ENCODE measurements at regions not wholly inside any gene's neighbourhood (a gene's known extent, or its start where the extent isn't known, plus 50 kb on each side); places are given as distances from the start of the nearest gene placed in this dataset.
A peak's percentile ranks its signal among the peaks of the same experiment; 100 is the strongest.

DNA sequence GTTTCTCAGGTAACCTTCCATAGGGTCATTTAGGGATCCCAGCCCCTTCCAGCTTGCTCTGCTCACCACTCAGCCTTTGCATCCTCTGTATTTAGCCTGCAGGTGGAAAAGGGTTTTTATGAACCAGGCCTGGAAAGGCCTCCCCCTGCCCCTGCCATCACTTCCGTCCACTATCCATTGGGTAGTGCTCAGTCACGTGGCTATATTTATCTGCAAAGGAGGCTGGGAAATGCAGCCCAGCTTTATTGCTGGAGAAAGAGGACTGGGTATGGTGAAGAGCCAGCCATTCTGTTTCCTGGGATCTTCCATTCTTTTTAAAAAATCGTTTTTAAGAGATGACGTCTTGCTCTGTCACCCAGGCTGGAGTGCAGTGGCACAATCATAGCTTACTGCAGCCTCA lies 87.0 kb upstream of the MAP1LC3B2 start:
- in situ Hi-C loops (cut with HindIII; ENCODE audit: low sequenced_read_pairs): no loop called here
- DNase-seq (ENCODE audit: low spot score): no peak

DNA sequence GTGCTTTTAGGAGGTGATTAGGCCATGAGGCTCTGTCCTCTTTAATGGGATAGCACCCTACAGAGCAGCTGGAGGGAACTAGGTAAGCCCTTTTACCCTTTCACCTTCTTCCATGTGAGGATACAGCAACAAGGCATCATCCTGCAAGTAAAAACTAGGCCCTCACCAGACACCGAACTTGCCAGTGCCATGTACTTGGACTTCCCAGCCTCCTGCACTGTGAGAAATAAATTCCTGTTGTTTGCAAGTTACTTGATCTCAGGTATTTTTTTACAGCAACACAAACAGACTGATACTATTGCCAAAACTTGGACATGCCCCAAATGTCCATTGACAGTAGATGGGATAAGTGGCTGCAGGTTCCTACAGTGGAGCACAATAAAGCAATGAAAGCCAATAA lies 85.8 kb upstream of the MAP1LC3B2 start:
- in situ Hi-C loops (cut with HindIII; ENCODE audit: low sequenced_read_pairs): no loop called here
- no peak for DNase-seq (ENCODE audit: low spot score)

DNA sequence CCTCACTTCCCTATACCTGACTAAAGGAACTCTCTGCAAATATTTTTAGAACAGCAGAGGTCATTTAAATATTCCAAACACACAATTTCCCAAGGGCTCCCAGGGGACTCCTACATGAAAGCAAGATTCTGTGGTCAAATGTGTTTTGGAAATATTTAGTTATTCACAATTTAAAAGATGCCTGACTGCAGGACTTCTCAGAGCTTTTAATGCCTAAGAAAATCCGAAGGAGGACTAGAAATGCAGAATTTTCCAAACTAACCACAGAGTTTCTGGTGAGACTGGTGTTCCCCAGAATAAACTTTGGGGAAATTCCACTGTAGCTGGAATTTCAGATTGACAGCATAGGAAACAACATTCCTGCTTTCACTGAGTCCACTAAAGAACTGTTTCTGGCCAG lies 84.8 kb upstream of the MAP1LC3B2 start:
- in situ Hi-C loops (cut with HindIII; ENCODE audit: low sequenced_read_pairs): no loop called here
- DNase-seq (ENCODE audit: low spot score): no peak

DNA sequence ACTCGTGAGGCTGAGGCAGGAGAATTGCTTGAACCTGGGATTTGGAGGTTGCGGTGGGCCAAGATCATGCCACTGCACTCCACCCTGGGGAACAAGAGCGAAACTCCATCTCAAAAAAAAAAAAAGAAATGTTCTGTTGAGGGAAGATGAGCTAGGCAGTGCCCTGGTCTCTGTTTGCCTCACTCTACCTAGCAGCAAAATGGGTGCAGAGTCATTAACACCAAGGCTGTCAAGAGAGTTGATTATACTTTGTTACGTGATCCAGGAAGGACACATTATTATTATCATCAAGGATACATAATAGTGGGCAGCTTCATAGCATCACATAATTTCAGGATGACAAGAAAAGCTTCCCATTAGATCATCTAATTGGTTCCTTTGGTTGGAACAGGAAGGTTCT lies 84.3 kb upstream of the MAP1LC3B2 start:
- DNase-seq (ENCODE audit: low spot score): no peak

DNA sequence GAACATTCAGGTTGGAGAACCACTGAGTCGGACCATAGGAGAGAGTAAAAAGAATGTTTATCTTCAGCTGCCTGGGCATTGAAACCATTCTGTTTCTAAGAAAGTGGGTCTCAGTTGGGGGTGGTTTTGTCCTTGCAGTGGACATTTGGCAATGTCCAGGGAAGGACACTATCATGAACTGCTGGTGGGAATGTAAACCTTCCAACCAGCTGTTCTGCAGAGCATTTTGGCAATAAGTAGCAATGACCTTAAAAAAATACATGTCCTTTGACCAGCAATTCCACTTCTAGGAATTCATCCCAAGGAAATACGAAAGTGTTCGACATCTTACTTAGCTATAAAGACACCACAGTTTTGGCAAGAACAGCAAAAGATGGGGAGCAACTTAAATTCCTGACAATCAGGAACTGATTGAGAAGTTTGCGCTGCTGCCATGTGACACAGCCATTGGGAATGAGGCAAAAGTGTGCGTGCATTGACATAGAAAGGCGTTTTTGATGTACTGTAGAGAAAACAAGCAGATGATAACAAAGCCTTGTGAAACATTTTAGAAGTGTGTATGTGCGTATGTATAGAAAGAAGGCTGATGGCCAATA lies 82.9 kb upstream of the MAP1LC3B2 start:
- in situ Hi-C loops (cut with HindIII; ENCODE audit: low sequenced_read_pairs): no loop called here
- no peak for DNase-seq (ENCODE audit: low spot score)

More for the DNA sequence above, 84.3 kb upstream of the MAP1LC3B2 start:
- in situ Hi-C loops (cut with HindIII; ENCODE audit: low sequenced_read_pairs): no loop called here

DNA sequence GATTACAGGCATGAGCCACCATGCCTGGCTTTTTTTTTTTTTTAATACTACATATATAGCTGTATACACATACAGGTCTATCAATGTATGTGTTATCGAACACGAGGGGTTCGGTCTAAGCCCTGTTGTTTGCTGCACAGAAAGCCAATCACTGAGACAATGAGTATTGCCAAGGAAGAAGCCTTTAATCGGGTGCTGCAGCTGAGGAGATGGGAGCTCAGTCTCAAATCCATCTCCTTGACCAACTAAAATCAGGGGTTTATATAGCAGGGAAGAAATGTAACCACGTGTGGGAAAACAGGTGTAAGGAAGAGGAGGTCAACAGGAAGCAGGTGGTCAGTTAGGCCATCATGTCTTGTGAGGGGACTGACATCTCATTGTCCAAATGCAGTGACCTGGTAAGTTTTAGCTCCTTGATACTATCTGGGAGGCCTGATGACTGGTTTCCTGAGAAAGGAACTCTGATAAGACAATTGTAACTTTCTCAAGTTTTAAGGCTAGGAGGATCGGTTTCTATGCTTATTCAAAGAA lies 80.9 kb upstream of the MAP1LC3B2 start:
- in situ Hi-C loops (cut with HindIII; ENCODE audit: low sequenced_read_pairs): no loop called here
- DNase-seq (ENCODE audit: low spot score): no peak

DNA sequence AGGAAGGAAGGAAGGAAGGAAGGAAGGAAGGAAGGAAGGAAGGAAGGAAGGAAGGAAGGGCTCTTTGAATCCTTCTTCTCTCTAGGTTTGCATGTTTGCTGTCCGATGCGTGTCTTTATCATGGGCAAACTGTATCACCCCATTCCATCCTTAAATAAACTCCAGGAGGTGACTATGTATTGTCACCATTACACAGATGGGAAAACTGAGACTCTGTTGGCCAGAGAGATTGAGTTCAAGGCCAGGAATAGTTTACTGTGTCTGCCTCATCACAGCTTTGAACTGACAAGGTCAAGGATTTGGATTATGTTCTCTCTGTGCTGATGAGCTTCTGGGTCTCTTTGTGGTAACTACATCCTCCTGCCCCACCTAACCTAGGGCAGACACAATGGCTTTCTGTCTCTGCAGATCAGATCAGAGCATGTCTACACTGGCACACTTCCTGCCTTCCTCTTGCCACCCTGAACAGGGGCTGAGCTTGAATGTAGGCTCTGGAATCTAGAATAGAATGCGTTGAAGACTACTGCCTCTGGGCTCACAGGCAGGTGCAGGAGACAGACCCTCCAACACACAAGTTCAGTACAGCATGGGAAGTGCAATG lies 78.9 kb upstream of the MAP1LC3B2 start:
- in situ Hi-C loops (cut with HindIII; ENCODE audit: low sequenced_read_pairs): loop anchor here (5.0 kb wide), 1 partner anchor 87 kb away; no protein-coding TSS in a partner anchor
- no peak for DNase-seq (ENCODE audit: low spot score)

DNA sequence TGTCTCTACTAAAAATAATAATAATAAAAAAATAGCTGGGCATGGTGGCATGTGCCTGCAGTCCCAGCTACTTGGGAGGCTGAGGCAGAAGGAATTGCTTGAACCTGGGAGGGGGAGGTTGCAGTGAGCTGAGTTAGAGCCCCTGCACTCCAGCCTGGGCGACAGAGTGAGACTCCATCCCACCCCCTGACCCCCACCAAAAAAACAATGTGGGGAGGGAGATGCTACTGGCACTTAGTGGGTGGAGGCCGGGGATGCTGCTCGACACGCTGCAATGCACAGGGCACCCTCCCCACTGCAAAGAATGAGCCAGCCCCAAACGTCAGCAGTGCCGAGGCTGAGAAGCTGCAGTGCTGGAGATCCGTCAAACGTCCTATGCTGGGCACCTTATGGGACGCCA lies 77.5 kb upstream of the MAP1LC3B2 start:
- in situ Hi-C loops (cut with HindIII; ENCODE audit: low sequenced_read_pairs): loop anchor here (5.0 kb wide), 1 partner anchor 86 kb away; no protein-coding TSS in a partner anchor
- no peak for DNase-seq (ENCODE audit: low spot score)

DNA sequence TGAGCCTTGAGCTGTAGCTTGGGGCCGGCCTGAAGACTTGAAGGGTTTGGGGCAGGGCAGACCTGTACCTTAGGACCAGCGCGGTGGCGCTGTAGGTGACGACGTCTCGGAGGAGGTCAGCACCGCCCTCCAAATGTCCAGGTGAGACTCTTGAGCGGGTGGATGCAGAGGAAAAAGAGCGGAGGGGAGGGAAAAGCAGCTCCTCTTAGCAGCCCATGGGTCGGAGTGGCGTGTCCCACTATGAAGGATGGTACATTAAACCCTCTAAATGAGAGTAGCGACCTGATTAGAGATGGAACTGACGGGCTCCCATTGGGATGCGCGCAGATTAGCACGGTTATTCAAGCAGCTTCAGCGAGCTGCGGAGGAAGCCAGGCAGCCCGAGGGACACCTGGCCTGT lies 77.0 kb upstream of the MAP1LC3B2 start:
- no peak for DNase-seq (ENCODE audit: low spot score)
- in situ Hi-C loops (cut with HindIII; ENCODE audit: low sequenced_read_pairs): loop anchor here (5.0 kb wide), 1 partner anchor 85 kb away; no protein-coding TSS in a partner anchor

DNA sequence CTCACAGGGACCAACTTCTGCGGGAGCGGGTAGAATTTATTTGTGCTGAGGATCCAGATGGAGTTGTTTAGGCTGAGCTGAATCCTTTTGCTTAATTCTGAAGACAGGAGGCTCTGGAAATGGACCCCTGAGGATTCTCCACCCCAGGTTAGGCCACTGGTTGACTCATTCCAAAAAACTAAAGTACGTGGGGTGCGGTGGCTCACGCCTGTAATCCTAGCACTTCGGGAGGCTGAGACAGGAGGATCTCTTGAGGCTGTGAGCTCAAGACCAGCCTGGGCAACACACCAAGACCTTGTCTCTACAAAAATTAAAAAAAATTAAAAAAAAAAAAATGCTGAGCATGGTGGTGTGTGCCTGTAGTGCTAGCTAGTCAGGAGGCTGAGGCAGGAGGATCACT lies 76.3 kb upstream of the MAP1LC3B2 start:
- in situ Hi-C loops (cut with HindIII; ENCODE audit: low sequenced_read_pairs): loop anchor here (5.0 kb wide), 1 partner anchor 84 kb away; no protein-coding TSS in a partner anchor

DNA sequence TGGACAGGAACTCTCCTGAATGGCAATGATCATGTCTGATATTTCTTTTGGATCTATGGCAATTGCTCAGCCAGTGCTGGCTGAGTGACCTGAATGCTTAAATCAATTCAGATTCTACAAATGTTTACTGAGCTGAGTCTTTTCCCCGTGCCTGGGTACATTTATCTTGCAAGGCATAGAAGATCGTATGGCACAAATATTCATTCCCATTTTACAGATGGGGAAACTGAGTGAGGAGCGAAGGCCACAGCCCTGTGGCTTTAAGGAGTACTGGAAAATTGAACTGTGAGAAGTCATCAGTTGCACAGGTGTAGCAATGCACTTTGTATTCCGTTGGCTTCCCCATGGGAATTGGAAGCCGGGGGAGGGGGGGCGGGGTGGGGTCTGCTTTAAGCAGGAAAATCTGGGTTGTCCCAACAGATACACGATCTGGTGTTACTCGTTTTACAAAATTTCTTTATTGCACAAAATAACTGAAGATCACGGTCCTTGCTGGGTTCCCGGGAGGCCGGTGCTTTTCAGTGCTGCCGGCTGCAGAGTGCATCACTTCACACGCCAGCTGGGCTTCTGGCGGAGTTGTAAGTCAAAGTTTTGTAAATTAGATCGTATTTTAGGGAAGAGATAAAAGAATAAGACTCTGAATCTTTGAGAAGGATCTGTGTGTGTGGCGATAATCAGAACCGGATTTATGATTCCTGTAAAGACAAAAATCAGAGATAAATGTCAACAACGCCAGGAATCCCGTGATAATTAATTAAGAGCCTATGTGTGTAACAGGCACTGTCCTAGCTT lies 75.0 kb upstream of the MAP1LC3B2 start:
- in situ Hi-C loops (cut with HindIII; ENCODE audit: low sequenced_read_pairs): loop anchor here (5.0 kb wide), 1 partner anchor 83 kb away; no protein-coding TSS in a partner anchor
- DNase-seq (ENCODE audit: low spot score): no peak

More for the DNA sequence above, 76.3 kb upstream of the MAP1LC3B2 start:
- no peak for DNase-seq (ENCODE audit: low spot score)

DNA sequence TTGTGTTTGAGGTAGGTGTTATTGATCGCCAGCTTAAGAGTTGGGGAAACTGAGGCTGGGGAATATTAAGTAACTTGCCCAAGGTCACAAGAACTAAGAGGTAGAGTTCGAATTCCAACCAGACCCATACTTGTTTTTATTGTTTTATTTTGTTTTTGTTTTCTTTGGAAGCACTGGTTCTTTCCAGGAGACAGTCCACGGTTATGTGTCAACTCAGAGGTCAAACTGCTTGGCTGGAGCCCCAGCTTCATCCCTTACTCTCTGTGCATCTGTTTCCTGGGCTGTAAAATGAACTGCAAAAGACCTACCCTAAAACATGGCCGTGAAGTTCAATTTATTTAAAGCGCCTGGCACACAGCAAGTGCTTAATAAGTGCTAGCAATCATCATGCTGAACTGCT lies 74.4 kb upstream of the MAP1LC3B2 start:
- in situ Hi-C loops (cut with HindIII; ENCODE audit: low sequenced_read_pairs): loop anchor here (5.0 kb wide), 1 partner anchor 82 kb away; no protein-coding TSS in a partner anchor

DNA sequence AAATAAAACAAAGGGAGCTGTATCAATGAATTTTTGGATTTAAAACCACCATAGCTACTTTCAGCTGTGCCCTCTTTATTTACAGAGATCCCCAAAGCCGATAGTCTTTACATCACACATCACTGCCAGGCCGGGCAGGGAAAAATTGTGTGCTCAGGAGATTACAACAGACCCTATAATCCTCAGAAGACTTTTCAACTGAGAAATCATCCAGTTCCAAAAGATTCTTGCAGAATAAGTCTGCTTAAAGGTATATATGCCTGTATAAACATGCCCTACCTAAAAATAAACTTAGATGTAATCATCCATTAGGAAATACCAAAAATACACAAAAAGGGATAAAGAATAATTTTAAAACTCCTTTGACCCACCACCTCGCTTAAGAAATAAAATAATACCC lies 70.1 kb upstream of the MAP1LC3B2 start:
- DNase-seq (ENCODE audit: low spot score): no peak
- in situ Hi-C loops (cut with HindIII; ENCODE audit: low sequenced_read_pairs): no loop called here

More for the DNA sequence above, 74.4 kb upstream of the MAP1LC3B2 start:
- no peak for DNase-seq (ENCODE audit: low spot score)

DNA sequence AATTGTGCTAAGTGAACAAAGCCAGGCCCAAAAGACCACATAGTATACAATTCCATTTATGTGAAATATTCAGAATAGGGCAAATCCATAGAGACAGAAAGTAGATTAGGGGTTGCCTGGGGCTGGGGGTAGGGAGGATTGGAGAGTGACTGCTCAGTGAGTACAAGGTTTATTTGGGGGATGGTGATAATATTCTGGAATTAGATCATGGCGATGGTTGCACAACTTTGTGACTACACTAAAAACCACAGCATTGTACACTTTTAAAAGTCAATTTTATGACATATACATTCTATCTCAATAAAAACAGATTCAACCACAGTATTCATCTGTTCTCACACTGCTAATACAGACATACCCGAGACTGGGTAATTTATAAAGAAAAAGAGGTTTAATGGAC lies 68.7 kb upstream of the MAP1LC3B2 start:
- no peak for DNase-seq (ENCODE audit: low spot score)
- in situ Hi-C loops (cut with HindIII; ENCODE audit: low sequenced_read_pairs): no loop called here

DNA sequence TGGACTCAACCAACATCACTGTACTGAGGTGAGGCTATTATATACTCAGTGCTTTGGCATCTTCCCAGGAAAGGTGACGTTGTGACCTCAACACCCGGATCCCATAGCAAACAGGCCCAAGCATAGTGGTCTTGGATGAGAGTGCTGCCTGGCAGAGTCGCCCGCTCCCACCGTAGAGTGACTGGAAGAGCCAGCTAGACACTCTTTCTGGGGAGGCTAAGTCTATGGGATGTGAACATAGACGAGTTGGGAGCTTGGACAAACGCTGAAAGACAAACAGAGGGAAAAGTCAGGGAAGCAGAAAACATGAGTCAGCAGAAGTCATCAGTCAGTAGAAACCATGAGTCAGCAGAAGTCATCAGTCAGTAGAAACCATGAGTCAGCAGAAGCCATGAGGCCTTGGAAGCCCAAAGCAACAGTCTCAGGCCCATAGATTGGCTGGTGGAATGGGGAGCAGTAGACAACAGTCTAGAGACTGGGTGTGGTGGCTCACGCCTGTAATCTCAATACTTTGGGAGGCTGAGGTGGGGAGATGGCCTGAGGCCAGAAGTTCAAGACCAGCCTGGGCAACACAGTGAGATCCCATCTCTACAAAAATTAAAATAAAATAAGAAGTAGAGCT lies 66.4 kb upstream of the MAP1LC3B2 start:
- no peak for DNase-seq (ENCODE audit: low spot score)
- in situ Hi-C loops (cut with HindIII; ENCODE audit: low sequenced_read_pairs): no loop called here

DNA sequence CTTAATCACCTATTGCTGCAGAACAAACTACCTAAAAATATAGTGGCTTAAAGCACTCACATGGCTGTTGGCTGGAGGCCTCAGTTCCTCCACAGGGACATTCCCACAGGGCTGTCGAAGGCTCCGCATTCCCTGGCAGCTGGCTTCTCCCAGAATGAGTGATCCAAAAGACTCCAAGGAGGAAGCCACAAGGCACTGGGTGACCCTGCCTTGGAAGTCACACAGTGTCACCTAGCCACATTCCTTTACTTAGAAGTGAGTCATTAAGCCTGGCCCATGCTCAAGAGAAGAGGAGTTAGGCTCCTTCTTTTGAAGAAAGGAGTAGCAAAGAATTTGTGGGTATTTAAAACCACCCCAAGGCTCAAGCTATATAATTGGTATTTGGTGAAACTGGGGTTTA lies 63.9 kb upstream of the MAP1LC3B2 start:
- in situ Hi-C loops (cut with HindIII; ENCODE audit: low sequenced_read_pairs): no loop called here
- DNase-seq (ENCODE audit: low spot score): no peak

DNA sequence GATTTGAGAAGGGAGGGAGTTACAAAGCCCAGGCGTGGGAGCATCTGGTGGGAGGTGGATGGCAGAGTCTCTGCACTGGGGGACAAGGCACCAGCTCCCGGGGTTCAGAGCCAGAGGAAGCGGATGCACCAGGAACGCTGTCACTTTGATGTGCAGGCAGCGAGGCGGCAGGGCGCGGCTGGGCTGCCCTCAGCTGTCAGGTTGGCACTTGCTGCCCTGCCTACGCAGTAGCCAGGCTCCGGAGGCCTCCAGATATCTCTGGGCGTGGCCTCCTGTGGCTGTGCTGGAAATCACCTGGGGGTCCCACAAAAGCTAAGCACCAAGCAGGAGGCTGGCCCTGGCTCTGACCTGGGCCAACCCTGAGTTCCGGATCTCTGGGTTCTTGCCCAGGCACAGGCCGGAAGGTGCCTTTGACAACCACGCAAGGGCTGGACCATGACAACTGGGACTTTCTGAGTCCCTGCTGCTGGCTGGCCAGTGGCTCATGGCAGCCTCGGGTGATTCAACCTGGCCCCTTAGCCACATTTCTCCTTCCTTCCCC lies 62.1 kb upstream of the MAP1LC3B2 start:
- peak; percentile 68 for DNase-seq (ENCODE audit: low spot score)
- in situ Hi-C loops (cut with HindIII; ENCODE audit: low sequenced_read_pairs): no loop called here

DNA sequence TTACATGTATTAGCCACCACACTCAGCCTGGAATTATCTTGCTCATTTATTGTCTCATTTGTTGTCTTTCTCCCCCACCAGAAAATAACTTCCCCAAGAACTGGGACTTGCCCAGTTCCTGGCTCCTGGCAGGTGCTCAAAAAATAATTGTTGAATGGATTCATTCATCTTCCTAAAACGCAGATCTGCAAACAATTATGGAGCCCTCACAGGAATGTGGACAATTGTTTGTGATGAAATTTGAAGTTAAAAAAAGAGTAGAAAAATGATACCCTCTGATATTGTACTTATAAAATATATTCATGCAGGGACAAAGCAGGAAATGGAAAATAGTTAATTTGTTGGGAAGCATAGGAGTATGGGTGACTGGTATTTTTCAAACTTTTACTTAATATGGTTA lies 60.7 kb upstream of the MAP1LC3B2 start:
- in situ Hi-C loops (cut with HindIII; ENCODE audit: low sequenced_read_pairs): no loop called here
- no peak for DNase-seq (ENCODE audit: low spot score)

DNA sequence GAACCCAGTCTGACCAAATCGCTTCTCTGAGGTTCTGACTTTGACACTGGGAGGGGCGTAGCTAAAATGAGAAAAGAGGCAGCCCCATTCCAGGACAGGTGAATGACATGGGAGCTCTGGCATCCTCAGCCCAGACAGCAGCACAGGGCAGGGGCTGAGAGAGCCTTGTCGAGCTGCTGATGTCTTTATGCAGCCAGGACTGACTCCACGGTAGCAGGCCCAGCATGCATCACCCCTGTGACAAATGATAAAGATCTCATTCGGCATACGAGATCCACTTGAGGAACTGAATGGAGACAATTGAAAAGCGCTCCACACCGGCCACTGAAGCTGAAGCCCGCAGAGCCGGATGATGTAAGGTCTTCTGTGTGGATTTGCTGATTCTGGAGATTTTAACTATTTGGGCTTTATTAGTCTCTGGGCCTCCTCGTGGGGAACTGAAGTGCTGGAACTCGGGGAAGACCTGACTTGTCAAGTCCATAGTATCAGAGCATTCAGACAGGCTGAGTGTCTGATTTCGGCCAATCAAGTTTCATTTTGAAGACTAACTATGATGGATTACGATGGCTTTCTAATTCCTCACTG lies 56.9 kb upstream of the MAP1LC3B2 start:
- DNase-seq (ENCODE audit: low spot score): no peak
- in situ Hi-C loops (cut with HindIII; ENCODE audit: low sequenced_read_pairs): no loop called here

All from G401 (cell line).